Omental fat pad (tissue), 3 donors: ENCODE measurements at regions not wholly inside any gene's neighbourhood (a gene's known extent, or its start where the extent isn't known, plus 50 kb on each side); places are given as distances from the start of the nearest gene placed in this dataset. TPM values are rescaled to one million over a fixed set of nuclear protein-coding genes. Genes with fewer than 3 reads are reported as not detected.

ENCODE experiments used
- ATAC-seq: fragments of 150-250 bp; one replicate; pipeline ENCODE4 v1.9.1; 2016; ENCODE audit warnings: mild to moderate bottlenecking, moderate library complexity; ENCODE audit not compliant: low FRiP score
- DNase-seq: peaks from one replicate; pipeline ENCODE4 v3.0.0-alpha.2; 2019; ENCODE audit warnings: low spot score
- CTCF ChIP-seq, 3 donors: fragments of 450-650 bp; IDR thresholded peaks; one replicate each; pipeline ENCODE4 v1.5.1; 2016 to 2017; ENCODE audit warnings: antibody characterized with exemption in 3 of 3, mild to moderate bottlenecking in 3 of 3, moderate library complexity in 2 of 3
- small RNA-seq: library from RNA; depleted of rRNA; stranded (forward); fragments of <200 nt; gene quantifications from one replicate; pipeline ENCODE3, GENCODE V24; 2016

- DNase-seq (no peak), ATAC-seq (no peak)
- TF ChIP-seq CTCF (IDR thresholded peaks at IDR 0.05): no peak
Measured at GRCh38 chr4:18077808-18078207, 56.3 kb upstream of the LCORL start.

GRCh38 chr4:18075823-18076433 lies 54.4 kb upstream of the LCORL start:
- DNase-seq (no peak), ATAC-seq (no peak)
- TF ChIP-seq CTCF (IDR thresholded peaks at IDR 0.05): no peak

GRCh38 chr4:18071894-18072293 lies 50.3 kb upstream of the LCORL start:
- no peak for TF ChIP-seq CTCF (IDR thresholded peaks at IDR 0.05)
- ATAC-seq (no peak), DNase-seq (no peak)

Small RNAs in the stretch of these regions (small RNA-seq; reads per million reads assigned to genes)
- not detected for gene RNA5SP157
